Liver (tissue), 3 donors: ENCODE measurements at regions not wholly inside any gene's neighbourhood (a gene's known extent, or its start where the extent isn't known, plus 50 kb on each side); places are given as distances from the start of the nearest gene placed in this dataset.

Experiments
- GABPA ChIP-seq, 2 donors: IDR thresholded peaks in 1 of 2; conservative IDR thresholded peaks in 1 of 2; 2 replicates each; pipeline ENCODE4 v1.6.1; 2016; ENCODE audit warnings: antibody characterized with exemption in 2 of 2, mild to moderate bottlenecking in 1 of 2, moderate library complexity in 1 of 2
- RAD21 ChIP-seq, 2 donors: IDR thresholded peaks; 2 replicates each; pipeline ENCODE4 v1.6.1; 2016; ENCODE audit warnings: antibody characterized with exemption in 2 of 2, mild to moderate bottlenecking in 2 of 2
- YY1 ChIP-seq: IDR thresholded peaks from 2 replicates; pipeline ENCODE4 v1.6.1; 2016; ENCODE audit warnings: antibody characterized with exemption, mild to moderate bottlenecking
- TF ChIP-seq, protein P1 (sequence below): fragments of 150-350 bp; IDR thresholded peaks from 2 replicates; pipeline ENCODE4 v1.5.1; 2017; ENCODE audit warnings: improper control_type of control experiment, low read depth, low read length; ENCODE audit not compliant: missing input control
- donor health status: healthy.
- donor health status: healthy.

DNA sequence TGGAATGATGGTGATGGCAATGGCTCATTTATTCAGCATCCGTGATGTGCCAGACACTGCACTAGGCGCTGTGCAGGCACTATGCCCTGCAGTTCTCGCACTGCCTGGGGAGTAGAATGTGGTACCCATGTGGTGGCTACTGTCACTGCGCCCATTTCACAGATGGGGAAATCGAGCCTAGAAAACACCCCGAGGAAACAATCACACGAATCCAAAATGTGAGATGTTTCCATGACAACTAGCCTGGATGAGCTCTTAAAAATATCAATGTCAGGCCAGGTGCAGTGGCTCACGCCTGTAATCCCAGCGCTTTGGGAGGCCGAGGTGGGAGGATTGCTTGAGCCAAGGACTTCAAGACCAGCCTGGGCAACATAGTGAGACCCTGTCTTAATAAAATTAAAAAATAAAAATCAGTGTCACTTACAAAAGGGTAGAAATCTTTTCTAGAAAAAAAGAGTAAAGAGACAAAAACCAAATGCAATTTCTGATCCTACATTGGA lies 57.9 kb upstream of the TNRC6A start:
- TF ChIP-seq, protein P1, sequence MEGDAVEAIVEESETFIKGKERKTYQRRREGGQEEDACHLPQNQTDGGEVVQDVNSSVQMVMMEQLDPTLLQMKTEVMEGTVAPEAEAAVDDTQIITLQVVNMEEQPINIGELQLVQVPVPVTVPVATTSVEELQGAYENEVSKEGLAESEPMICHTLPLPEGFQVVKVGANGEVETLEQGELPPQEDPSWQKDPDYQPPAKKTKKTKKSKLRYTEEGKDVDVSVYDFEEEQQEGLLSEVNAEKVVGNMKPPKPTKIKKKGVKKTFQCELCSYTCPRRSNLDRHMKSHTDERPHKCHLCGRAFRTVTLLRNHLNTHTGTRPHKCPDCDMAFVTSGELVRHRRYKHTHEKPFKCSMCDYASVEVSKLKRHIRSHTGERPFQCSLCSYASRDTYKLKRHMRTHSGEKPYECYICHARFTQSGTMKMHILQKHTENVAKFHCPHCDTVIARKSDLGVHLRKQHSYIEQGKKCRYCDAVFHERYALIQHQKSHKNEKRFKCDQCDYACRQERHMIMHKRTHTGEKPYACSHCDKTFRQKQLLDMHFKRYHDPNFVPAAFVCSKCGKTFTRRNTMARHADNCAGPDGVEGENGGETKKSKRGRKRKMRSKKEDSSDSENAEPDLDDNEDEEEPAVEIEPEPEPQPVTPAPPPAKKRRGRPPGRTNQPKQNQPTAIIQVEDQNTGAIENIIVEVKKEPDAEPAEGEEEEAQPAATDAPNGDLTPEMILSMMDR, result no peak
- TF ChIP-seq GABPA (IDR thresholded peaks at IDR 0.05 in 1 of 2, conservative IDR thresholded peaks at IDR 0.05 in 1 of 2), result no peak
- TF ChIP-seq RAD21 (IDR thresholded peaks at IDR 0.05), result no peak
- TF ChIP-seq YY1, result no peak
